Progenitor cell of endocrine pancreas (in vitro differentiated cells): ENCODE measurements at regions not wholly inside any gene's neighbourhood (a gene's known extent, or its start where the extent isn't known, plus 50 kb on each side); places are given as distances from the start of the nearest gene placed in this dataset.

Experiments
- DNase-seq: peaks from one replicate; pipeline ENCODE4 v3.0.0; 2021; ENCODE audit warnings: low spot score; ENCODE audit not compliant: unreplicated experiment
- H3K27ac Mint-ChIP-seq: 2 replicates; pipeline ENCODE4 v1.8.0; 2021; ENCODE audit warnings: mild to moderate bottlenecking, moderate library complexity, mixed read lengths
- H3K27me3 Mint-ChIP-seq: 2 replicates; pipeline ENCODE4 v1.8.0; 2021; ENCODE audit warnings: mixed read lengths
- H3K36me3 Mint-ChIP-seq: 2 replicates; pipeline ENCODE4 v1.8.0; 2022; ENCODE audit warnings: mixed read lengths; ENCODE audit not compliant: insufficient read depth
- H3K4me1 Mint-ChIP-seq: 2 replicates; pipeline ENCODE4 v1.8.0; 2021; ENCODE audit warnings: low read depth, mixed read lengths
- H3K4me3 Mint-ChIP-seq: 2 replicates; pipeline ENCODE4 v1.8.0; 2021; ENCODE audit warnings: low read depth, mild to moderate bottlenecking, moderate library complexity, mixed read lengths
- H3K9me3 Mint-ChIP-seq: 2 replicates; pipeline ENCODE4 v1.8.0; 2021; ENCODE audit warnings: low read depth, mixed read lengths
- TF ChIP-seq, protein P1 (sequence below): fragments of 200-600 bp; sonication (generic); IDR thresholded peaks from one replicate; pipeline ENCODE4 v1.5.0; 2021; ENCODE audit warnings: antibody characterized with exemption, mild to moderate bottlenecking; ENCODE audit not compliant: unreplicated experiment

DNA sequence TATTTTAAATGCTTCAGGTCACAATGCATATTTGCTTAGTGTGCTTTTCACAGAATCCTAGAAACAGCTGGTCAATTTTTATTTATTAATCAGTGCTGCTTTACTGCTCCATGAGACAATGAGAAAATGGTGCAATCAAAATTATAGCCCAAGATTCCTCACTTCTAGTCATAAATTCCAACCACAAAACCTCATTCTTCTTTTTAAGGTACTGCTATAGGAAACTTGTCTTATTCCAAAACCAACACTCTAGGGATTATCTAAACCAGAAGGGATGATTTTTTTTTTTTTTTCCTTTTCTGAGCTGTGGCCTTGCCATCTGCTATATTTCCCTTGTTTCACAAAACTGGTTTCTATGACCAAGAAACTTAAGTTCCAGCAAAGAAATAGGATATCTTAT, 64.0 kb upstream of the SEMA3A start:
- TF ChIP-seq, protein P1, sequence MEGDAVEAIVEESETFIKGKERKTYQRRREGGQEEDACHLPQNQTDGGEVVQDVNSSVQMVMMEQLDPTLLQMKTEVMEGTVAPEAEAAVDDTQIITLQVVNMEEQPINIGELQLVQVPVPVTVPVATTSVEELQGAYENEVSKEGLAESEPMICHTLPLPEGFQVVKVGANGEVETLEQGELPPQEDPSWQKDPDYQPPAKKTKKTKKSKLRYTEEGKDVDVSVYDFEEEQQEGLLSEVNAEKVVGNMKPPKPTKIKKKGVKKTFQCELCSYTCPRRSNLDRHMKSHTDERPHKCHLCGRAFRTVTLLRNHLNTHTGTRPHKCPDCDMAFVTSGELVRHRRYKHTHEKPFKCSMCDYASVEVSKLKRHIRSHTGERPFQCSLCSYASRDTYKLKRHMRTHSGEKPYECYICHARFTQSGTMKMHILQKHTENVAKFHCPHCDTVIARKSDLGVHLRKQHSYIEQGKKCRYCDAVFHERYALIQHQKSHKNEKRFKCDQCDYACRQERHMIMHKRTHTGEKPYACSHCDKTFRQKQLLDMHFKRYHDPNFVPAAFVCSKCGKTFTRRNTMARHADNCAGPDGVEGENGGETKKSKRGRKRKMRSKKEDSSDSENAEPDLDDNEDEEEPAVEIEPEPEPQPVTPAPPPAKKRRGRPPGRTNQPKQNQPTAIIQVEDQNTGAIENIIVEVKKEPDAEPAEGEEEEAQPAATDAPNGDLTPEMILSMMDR = no peak
- no peaks in the 10 kb centered on the region for H3K9me3 Mint-ChIP-seq
- H3K27ac Mint-ChIP-seq = no peak overlapping the region
- no peaks in the 10 kb centered on the region for H3K36me3 Mint-ChIP-seq
- no peak for DNase-seq
- no peak overlapping the region for H3K4me3 Mint-ChIP-seq
- H3K4me1 Mint-ChIP-seq = peaks cover 4% of the 10 kb centered on the region
- H3K27me3 Mint-ChIP-seq = no peaks in the 10 kb centered on the region

DNA sequence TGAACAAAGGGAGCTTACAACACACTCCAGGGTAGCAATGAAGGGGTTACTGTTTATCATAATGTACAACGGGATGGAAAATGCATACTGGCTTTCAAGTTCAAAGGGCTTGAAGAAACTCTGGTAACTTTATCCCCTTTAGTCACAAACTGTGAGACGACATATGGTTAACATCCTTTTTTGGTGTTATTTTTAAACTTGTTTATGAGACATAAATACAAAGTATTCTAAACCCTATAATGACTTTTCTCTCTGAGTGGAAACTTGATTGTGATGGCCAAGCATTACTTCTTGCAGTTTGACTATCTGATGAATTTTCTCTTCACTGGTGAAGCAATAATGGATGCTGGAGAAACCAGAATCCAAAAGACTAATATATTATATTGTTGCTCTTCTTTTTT, 62.0 kb upstream of the SEMA3A start:
- Mint-ChIP-seq H3K4me3 (no peak overlapping the region), H3K36me3 (no peaks in the 10 kb centered on the region), H3K27me3 (no peaks in the 10 kb centered on the region), H3K27ac (no peak overlapping the region), H3K4me1 (peaks cover 2% of the 10 kb centered on the region), H3K9me3 (no peaks in the 10 kb centered on the region)
- DNase-seq = no peak
- TF ChIP-seq, protein P1 = no peak

DNA sequence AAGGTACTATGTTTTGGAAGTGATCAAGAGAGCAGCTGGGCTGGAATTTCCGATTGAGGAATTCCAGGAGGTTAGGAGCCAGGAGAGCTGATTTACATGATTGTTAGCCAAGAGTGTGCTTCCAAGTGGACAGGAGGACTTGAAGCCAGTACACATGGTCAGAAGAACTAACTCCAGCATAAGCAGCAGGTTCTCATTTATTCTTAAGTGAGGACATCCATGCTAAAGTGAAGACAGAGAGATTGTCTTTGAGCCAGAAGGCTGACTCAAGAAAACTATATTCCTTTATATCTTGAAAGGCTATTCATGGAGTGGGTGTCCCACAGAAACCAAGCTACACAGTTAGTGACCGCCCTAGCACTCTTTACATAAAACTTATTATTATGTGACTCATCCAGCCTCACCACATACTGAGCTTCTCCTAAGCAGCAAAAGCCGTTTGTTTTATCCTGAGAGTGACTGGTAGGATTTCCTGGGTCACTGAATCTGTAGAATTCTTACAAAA, 56.7 kb upstream of the SEMA3A start:
- H3K36me3 Mint-ChIP-seq = no peaks in the 10 kb centered on the region
- no peak overlapping the region for H3K4me3 Mint-ChIP-seq
- H3K27ac Mint-ChIP-seq = no peak overlapping the region
- H3K4me1 Mint-ChIP-seq = peaks cover 5% of the 10 kb centered on the region
- H3K9me3 Mint-ChIP-seq = no peaks in the 10 kb centered on the region
- H3K27me3 Mint-ChIP-seq = no peaks in the 10 kb centered on the region
- TF ChIP-seq, protein P1 = no peak
- no peak for DNase-seq

DNA sequence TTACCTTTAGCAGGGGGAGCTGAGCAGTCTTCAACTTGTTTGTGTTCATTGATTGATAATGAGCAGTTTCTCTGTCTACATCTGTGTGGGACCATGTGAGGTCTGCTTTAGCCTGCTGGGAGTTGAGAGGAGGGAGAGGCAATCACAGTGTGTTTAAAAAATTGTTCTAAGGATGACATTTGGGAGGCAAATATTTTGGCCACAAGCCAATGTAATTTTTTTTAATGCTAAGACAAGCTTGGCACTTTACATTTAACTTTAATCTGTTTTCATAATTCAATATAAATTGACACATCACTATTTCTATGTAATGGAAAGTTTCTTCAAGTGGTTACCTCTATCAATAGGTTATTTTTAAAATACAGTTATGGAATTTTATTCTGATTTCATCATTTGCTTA, 55.9 kb upstream of the SEMA3A start:
- H3K4me1 Mint-ChIP-seq = peaks cover 5% of the 10 kb centered on the region
- no peak overlapping the region for H3K4me3 Mint-ChIP-seq
- H3K9me3 Mint-ChIP-seq = no peaks in the 10 kb centered on the region
- TF ChIP-seq, protein P1 = no peak
- H3K36me3 Mint-ChIP-seq = no peaks in the 10 kb centered on the region
- DNase-seq = no peak
- H3K27me3 Mint-ChIP-seq = no peaks in the 10 kb centered on the region
- H3K27ac Mint-ChIP-seq = no peak overlapping the region

DNA sequence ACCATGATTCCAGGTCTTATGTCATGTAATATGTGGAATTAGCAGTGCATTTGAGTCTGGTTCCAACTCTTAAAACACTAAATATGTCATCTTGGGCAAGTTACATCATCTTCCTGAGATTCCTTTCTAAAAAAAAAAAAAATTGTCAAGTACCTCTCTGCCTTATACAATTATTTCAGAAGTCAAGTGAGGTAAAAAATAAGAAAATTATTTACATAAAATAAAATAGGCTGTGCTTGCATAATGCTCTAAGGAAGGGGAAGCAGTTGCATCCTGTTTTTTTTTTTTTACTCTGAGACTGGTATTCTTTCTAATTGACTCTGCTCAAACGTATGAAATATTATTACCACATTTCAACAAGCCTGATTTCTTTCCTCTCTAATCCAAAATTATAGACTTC, 55.1 kb upstream of the SEMA3A start:
- no peak overlapping the region for H3K4me3 Mint-ChIP-seq
- TF ChIP-seq, protein P1 = no peak
- no peaks in the 10 kb centered on the region for H3K27me3 Mint-ChIP-seq
- H3K9me3 Mint-ChIP-seq = peaks cover 7% of the 10 kb centered on the region
- H3K36me3 Mint-ChIP-seq = no peaks in the 10 kb centered on the region
- peaks cover 3% of the 10 kb centered on the region for H3K4me1 Mint-ChIP-seq
- no peak for DNase-seq
- no peak overlapping the region for H3K27ac Mint-ChIP-seq
